Thyroid gland (tissue), 4 donors: ENCODE measurements at regions not wholly inside any gene's neighbourhood (a gene's known extent, or its start where the extent isn't known, plus 50 kb on each side); places are given as distances from the start of the nearest gene placed in this dataset.

Experiments used
- DNase-seq, 2 donors: peaks; one replicate each; pipeline ENCODE4 v3.0.0-alpha.2; 2019
- H3K27ac ChIP-seq, 3 donors: fragments of 200-600 bp; sonication (generic); 1 replicate in 2 of 3; 2 replicates in 1 of 3; pipeline ENCODE4 v1.5.1; 2016 to 2019; ENCODE audit warnings: mild to moderate bottlenecking in 1 of 3, moderate library complexity in 1 of 3
- H3K27me3 ChIP-seq: fragments of 200-600 bp; sonication (generic); one replicate; pipeline ENCODE4 v1.5.1; 2019
- H3K36me3 ChIP-seq, 2 donors: fragments of 200-600 bp; sonication (generic); one replicate each; pipeline ENCODE4 v1.5.1; 2016 to 2019
- H3K4me1 ChIP-seq, 2 donors: fragments of 200-600 bp; sonication (generic); one replicate each; pipeline ENCODE4 v1.5.1; 2017 to 2019
- H3K4me3 ChIP-seq, 3 donors: fragments of 200-600 bp; sonication (generic); replicated peaks in 1 of 3; 1 replicate in 2 of 3; 2 replicates in 1 of 3; pipeline ENCODE4 v1.5.1; 2016; ENCODE audit warnings: mild to moderate bottlenecking in 1 of 3
- H3K9me3 ChIP-seq: fragments of 200-600 bp; sonication (generic); one replicate; pipeline ENCODE4 v1.5.1; 2017
- CTCF ChIP-seq, 6 experiments: fragments of 200-600 bp in 3 of 6; fragments of 450-650 bp in 3 of 6; sonication (generic) in 3 of 6; IDR thresholded peaks; one replicate each; pipeline ENCODE4 v1.5.1; 2016 to 2019; ENCODE audit warnings: antibody characterized with exemption in 6 of 6, mild to moderate bottlenecking in 2 of 6, inconsistent platforms in 1 of 6, moderate library complexity in 1 of 6
- POLR2A ChIP-seq, 2 donors: fragments of 450-650 bp; IDR thresholded peaks; one replicate each; pipeline ENCODE4 v1.6.1; 2017; ENCODE audit warnings: antibody characterized with exemption in 2 of 2, mild to moderate bottlenecking in 2 of 2, moderate library complexity in 1 of 2
- WGBS, 2 donors: methylation state at CpG; one replicate each; pipeline ENCODE4 v1.1.5; 2017; 5-methylcytosine and 5-hydroxymethylcytosine counted together
- intact Hi-C: fragments of 100-400 bp; cut with DNase I; formaldehyde crosslinking; loops from one replicate; pipeline ENCODE4 v1.15.1; 2023

- 74 to 84% methylated on average over 3 of the region's 3 CpGs for WGBS, 2 donors
- no peaks in the 10 kb centered on the region for H3K4me1 ChIP-seq
- no peak for TF ChIP-seq CTCF (IDR thresholded peaks at IDR 0.05)
- TF ChIP-seq POLR2A (IDR thresholded peaks at IDR 0.05), result no peak
- no peak overlapping the region for H3K4me3 ChIP-seq
- intact Hi-C loops, result no loop called here
- H3K27ac ChIP-seq, result no peak overlapping the region
- no peak for DNase-seq
- H3K9me3 ChIP-seq, result no peaks in the 10 kb centered on the region
- no peaks in the 10 kb centered on the region for H3K27me3 ChIP-seq
- no peaks in the 10 kb centered on the region for H3K36me3 ChIP-seq
Observed at GRCh38 chr11:116335891-116336290, 436.9 kb downstream of the BUD13 start.

- DNase-seq, result no peak
- no peak overlapping the region for H3K4me3 ChIP-seq
- no peak for TF ChIP-seq POLR2A (IDR thresholded peaks at IDR 0.05)
- no peak for TF ChIP-seq CTCF (IDR thresholded peaks at IDR 0.05)
- no peak overlapping the region for H3K27ac ChIP-seq
- no peaks in the 10 kb centered on the region for H3K4me1 ChIP-seq
- intact Hi-C loops, result no loop called here
- H3K9me3 ChIP-seq, result no peaks in the 10 kb centered on the region
- H3K36me3 ChIP-seq, result no peaks in the 10 kb centered on the region
- 25 to 80% methylated on average over 1 of the region's 1 CpG for WGBS, 2 donors
- no peaks in the 10 kb centered on the region for H3K27me3 ChIP-seq
Observed at GRCh38 chr11:116335078-116335477, 437.7 kb downstream of the BUD13 start.

GRCh38 chr11:116334596-116334995 is 438.2 kb downstream of the BUD13 start:
- WGBS, 2 donors, result 74 to 94% methylated on average over 3 of the region's 3 CpGs
- Histone ChIP-seq H3K27me3 (no peaks in the 10 kb centered on the region), H3K4me1 (no peaks in the 10 kb centered on the region), H3K36me3 (no peaks in the 10 kb centered on the region), H3K4me3 (no peak overlapping the region), H3K9me3 (no peaks in the 10 kb centered on the region), H3K27ac (no peak overlapping the region)
- intact Hi-C loops, result no loop called here
- TF ChIP-seq POLR2A (IDR thresholded peaks at IDR 0.05), result no peak
- TF ChIP-seq CTCF (IDR thresholded peaks at IDR 0.05), result no peak
- DNase-seq, result no peak

GRCh38 chr11:116333001-116333535 is 439.7 kb downstream of the BUD13 start:
- H3K9me3 ChIP-seq, result no peaks in the 10 kb centered on the region
- no peak for TF ChIP-seq CTCF (IDR thresholded peaks at IDR 0.05)
- no peak for TF ChIP-seq POLR2A (IDR thresholded peaks at IDR 0.05)
- H3K27me3 ChIP-seq, result no peaks in the 10 kb centered on the region
- H3K4me3 ChIP-seq, result no peak overlapping the region
- no peak overlapping the region for H3K27ac ChIP-seq
- no peaks in the 10 kb centered on the region for H3K4me1 ChIP-seq
- WGBS, 2 donors, result 72 to 74% methylated on average over 3 of the region's 3 CpGs
- no peak for DNase-seq
- H3K36me3 ChIP-seq, result no peaks in the 10 kb centered on the region
- intact Hi-C loops, result no loop called here

GRCh38 chr11:116332391-116332790 is 440.4 kb downstream of the BUD13 start:
- Histone ChIP-seq H3K27ac (no peak overlapping the region), H3K4me3 (no peak overlapping the region), H3K9me3 (no peaks in the 10 kb centered on the region), H3K4me1 (no peaks in the 10 kb centered on the region), H3K27me3 (no peaks in the 10 kb centered on the region), H3K36me3 (no peaks in the 10 kb centered on the region)
- TF ChIP-seq CTCF (IDR thresholded peaks at IDR 0.05), result no peak
- TF ChIP-seq POLR2A (IDR thresholded peaks at IDR 0.05), result no peak
- intact Hi-C loops, result no loop called here
- DNase-seq, result no peak
- 77 to 84% methylated on average over 8 of the region's 8 CpGs for WGBS, 2 donors
